Thyroid gland (tissue), 4 donors: ENCODE measurements at regions not wholly inside any gene's neighbourhood (a gene's known extent, or its start where the extent isn't known, plus 50 kb on each side); places are given as distances from the start of the nearest gene placed in this dataset.

ENCODE experiments used
- DNase-seq, 2 donors: peaks; one replicate each; pipeline ENCODE4 v3.0.0-alpha.2; 2019
- H3K27ac ChIP-seq, 3 donors: fragments of 200-600 bp; sonication (generic); 1 replicate in 2 of 3; 2 replicates in 1 of 3; pipeline ENCODE4 v1.5.1; 2016 to 2019; ENCODE audit warnings: mild to moderate bottlenecking in 1 of 3, moderate library complexity in 1 of 3
- H3K27me3 ChIP-seq: fragments of 200-600 bp; sonication (generic); one replicate; pipeline ENCODE4 v1.5.1; 2019
- H3K36me3 ChIP-seq, 2 donors: fragments of 200-600 bp; sonication (generic); one replicate each; pipeline ENCODE4 v1.5.1; 2016 to 2019
- H3K4me1 ChIP-seq, 2 donors: fragments of 200-600 bp; sonication (generic); one replicate each; pipeline ENCODE4 v1.5.1; 2017 to 2019
- H3K4me3 ChIP-seq, 3 donors: fragments of 200-600 bp; sonication (generic); replicated peaks in 1 of 3; 1 replicate in 2 of 3; 2 replicates in 1 of 3; pipeline ENCODE4 v1.5.1; 2016; ENCODE audit warnings: mild to moderate bottlenecking in 1 of 3
- H3K9me3 ChIP-seq: fragments of 200-600 bp; sonication (generic); one replicate; pipeline ENCODE4 v1.5.1; 2017
- POLR2A ChIP-seq, 2 donors: fragments of 450-650 bp; IDR thresholded peaks; one replicate each; pipeline ENCODE4 v1.6.1; 2017; ENCODE audit warnings: antibody characterized with exemption in 2 of 2, mild to moderate bottlenecking in 2 of 2, moderate library complexity in 1 of 2
- WGBS, 2 donors: methylation state at CpG; one replicate each; pipeline ENCODE4 v1.1.5; 2017; 5-methylcytosine and 5-hydroxymethylcytosine counted together
- intact Hi-C: fragments of 100-400 bp; cut with DNase I; formaldehyde crosslinking; loops from one replicate; pipeline ENCODE4 v1.15.1; 2023
- TF ChIP-seq, protein P1 (sequence below), 6 experiments: fragments of 200-600 bp in 3 of 6; fragments of 450-650 bp in 3 of 6; sonication (generic) in 3 of 6; IDR thresholded peaks; one replicate each; pipeline ENCODE4 v1.5.1; 2016 to 2019; ENCODE audit warnings: antibody characterized with exemption in 6 of 6, mild to moderate bottlenecking in 2 of 6, inconsistent platforms in 1 of 6, moderate library complexity in 1 of 6

DNA sequence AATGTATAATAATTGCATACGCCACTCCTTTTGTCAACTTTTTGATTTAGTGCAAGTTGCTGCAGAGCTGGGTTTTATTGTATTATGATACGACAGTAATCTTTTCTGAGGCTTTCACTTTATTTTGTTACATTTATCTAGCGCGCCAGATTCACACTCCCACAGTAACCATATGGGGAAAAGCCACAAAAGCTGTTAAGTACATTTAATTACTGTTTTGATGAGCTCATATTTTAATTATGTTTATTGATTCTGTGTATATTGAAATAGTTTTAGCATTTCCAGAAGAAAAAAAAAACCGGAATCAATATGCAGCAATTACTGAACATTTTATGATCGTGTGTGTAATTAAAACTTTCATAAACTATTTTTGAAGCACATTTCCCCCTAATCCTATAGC lies 118.5 kb downstream of the RAB11FIP2 start:
- H3K27ac ChIP-seq: no peak overlapping the region
- no peaks in the 10 kb centered on the region for H3K4me1 ChIP-seq
- H3K4me3 ChIP-seq: no peak overlapping the region
- H3K9me3 ChIP-seq: no peaks in the 10 kb centered on the region
- DNase-seq: no peak
- intact Hi-C loops: no loop called here
- H3K27me3 ChIP-seq: no peaks in the 10 kb centered on the region
- TF ChIP-seq POLR2A (IDR thresholded peaks at IDR 0.05): no peak
- TF ChIP-seq, protein P1, sequence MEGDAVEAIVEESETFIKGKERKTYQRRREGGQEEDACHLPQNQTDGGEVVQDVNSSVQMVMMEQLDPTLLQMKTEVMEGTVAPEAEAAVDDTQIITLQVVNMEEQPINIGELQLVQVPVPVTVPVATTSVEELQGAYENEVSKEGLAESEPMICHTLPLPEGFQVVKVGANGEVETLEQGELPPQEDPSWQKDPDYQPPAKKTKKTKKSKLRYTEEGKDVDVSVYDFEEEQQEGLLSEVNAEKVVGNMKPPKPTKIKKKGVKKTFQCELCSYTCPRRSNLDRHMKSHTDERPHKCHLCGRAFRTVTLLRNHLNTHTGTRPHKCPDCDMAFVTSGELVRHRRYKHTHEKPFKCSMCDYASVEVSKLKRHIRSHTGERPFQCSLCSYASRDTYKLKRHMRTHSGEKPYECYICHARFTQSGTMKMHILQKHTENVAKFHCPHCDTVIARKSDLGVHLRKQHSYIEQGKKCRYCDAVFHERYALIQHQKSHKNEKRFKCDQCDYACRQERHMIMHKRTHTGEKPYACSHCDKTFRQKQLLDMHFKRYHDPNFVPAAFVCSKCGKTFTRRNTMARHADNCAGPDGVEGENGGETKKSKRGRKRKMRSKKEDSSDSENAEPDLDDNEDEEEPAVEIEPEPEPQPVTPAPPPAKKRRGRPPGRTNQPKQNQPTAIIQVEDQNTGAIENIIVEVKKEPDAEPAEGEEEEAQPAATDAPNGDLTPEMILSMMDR (IDR thresholded peaks at IDR 0.05): no peak
- no peaks in the 10 kb centered on the region for H3K36me3 ChIP-seq
- 91 to 94% methylated on average over 6 of the region's 6 CpGs for WGBS, 2 donors

- no peak for TF ChIP-seq POLR2A (IDR thresholded peaks at IDR 0.05)
- TF ChIP-seq, protein P1 (IDR thresholded peaks at IDR 0.05): no peak
- intact Hi-C loops: no loop called here
- 82 to 86% methylated on average over 6 of the region's 6 CpGs for WGBS, 2 donors
Observed at GRCh38 chr10:117928741-117929140, 118.0 kb downstream of the RAB11FIP2 start.

GRCh38 chr10:117929327-117930067 lies 117.2 kb downstream of the RAB11FIP2 start:
- H3K4me1 ChIP-seq: no peaks in the 10 kb centered on the region
- H3K4me3 ChIP-seq: no peak overlapping the region
- H3K9me3 ChIP-seq: no peaks in the 10 kb centered on the region
- no peak for TF ChIP-seq POLR2A (IDR thresholded peaks at IDR 0.05)
- TF ChIP-seq, protein P1 (IDR thresholded peaks at IDR 0.05): no peak
- H3K27me3 ChIP-seq: no peaks in the 10 kb centered on the region
- H3K36me3 ChIP-seq: no peaks in the 10 kb centered on the region
- no peak overlapping the region for H3K27ac ChIP-seq
- 59% methylated on average over 9 of the region's 9 CpGs for WGBS, 2 donors
- no peak for DNase-seq
- intact Hi-C loops: no loop called here

More at GRCh38 chr10:117928741-117929140, 118.0 kb downstream of the RAB11FIP2 start:
- no peaks in the 10 kb centered on the region for H3K27me3 ChIP-seq
- DNase-seq: no peak
- no peaks in the 10 kb centered on the region for H3K9me3 ChIP-seq
- H3K4me3 ChIP-seq: no peak overlapping the region
- H3K4me1 ChIP-seq: no peaks in the 10 kb centered on the region
- no peak overlapping the region for H3K27ac ChIP-seq
- no peaks in the 10 kb centered on the region for H3K36me3 ChIP-seq

GRCh38 chr10:117931078-117931477 lies 115.7 kb downstream of the RAB11FIP2 start:
- Histone ChIP-seq H3K27me3 (no peaks in the 10 kb centered on the region), H3K4me1 (no peaks in the 10 kb centered on the region), H3K27ac (no peak overlapping the region), H3K36me3 (no peaks in the 10 kb centered on the region), H3K9me3 (no peaks in the 10 kb centered on the region), H3K4me3 (no peak overlapping the region)
- intact Hi-C loops: no loop called here
- no peak for DNase-seq
- WGBS, 2 donors: 92 to 96% methylated on average over 2 of the region's 2 CpGs
- no peak for TF ChIP-seq POLR2A (IDR thresholded peaks at IDR 0.05)

GRCh38 chr10:117933036-117933435 lies 113.7 kb downstream of the RAB11FIP2 start:
- no peak for TF ChIP-seq POLR2A (IDR thresholded peaks at IDR 0.05)
- TF ChIP-seq, protein P1 (IDR thresholded peaks at IDR 0.05): no peak
- intact Hi-C loops: no loop called here
- H3K4me3 ChIP-seq: no peak overlapping the region

More at GRCh38 chr10:117933036-117933435, 113.7 kb downstream of the RAB11FIP2 start:
- Histone ChIP-seq H3K27ac (no peak overlapping the region), H3K36me3 (no peaks in the 10 kb centered on the region), H3K27me3 (no peaks in the 10 kb centered on the region), H3K4me1 (no peaks in the 10 kb centered on the region), H3K9me3 (no peaks in the 10 kb centered on the region)
- DNase-seq: no peak
- WGBS, 2 donors: 81 to 86% methylated on average over 3 of the region's 3 CpGs
